OCI-LY1 (cell line): ENCODE measurements at regions not wholly inside any gene's neighbourhood (a gene's known extent, or its start where the extent isn't known, plus 50 kb on each side); places are given as distances from the start of the nearest gene placed in this dataset.
A peak's percentile ranks its signal among the peaks of the same experiment; 100 is the strongest.
"Not testable (repeated sequence)": the region's sequence is repeated elsewhere in the genome, so short reads cannot be mapped to it uniquely, and the experiment has no call there.

Source experiments
- H2AFZ ChIP-seq: fragments of 200-600 bp; sonication (generic), shearing (Covaris generic); 2 replicates; pipeline ENCODE4 v1.6.0; 2014; ENCODE audit warnings: antibody characterized with exemption, mild to moderate bottlenecking, low read length
- H3F3A ChIP-seq: fragments of 200-600 bp; sonication (generic), shearing (Covaris generic); 2 replicates; pipeline ENCODE4 v1.6.0; 2014; ENCODE audit warnings: mild to moderate bottlenecking, antibody characterized with exemption, low read length, moderate library complexity; ENCODE audit not compliant: insufficient read depth
- H3K27ac ChIP-seq: fragments of 200-600 bp; sonication (generic); 2 replicates; pipeline ENCODE4 v1.5.1; 2014; ENCODE audit warnings: low read length, mixed run types, mild to moderate bottlenecking, low read depth; ENCODE audit not compliant: poor library complexity, severe bottlenecking
- H3K27me3 ChIP-seq: fragments of 200-600 bp; sonication (generic); 2 replicates; pipeline ENCODE4 v1.6.0; 2014; ENCODE audit warnings: antibody characterized with exemption, mild to moderate bottlenecking, low read length, moderate library complexity; ENCODE audit not compliant: insufficient read depth
- H3K36me3 ChIP-seq: fragments of 200-600 bp; sonication (generic); 2 replicates; pipeline ENCODE4 v1.6.1; 2014; ENCODE audit warnings: mild to moderate bottlenecking, antibody characterized with exemption, low read length, moderate library complexity, mixed read lengths; ENCODE audit not compliant: insufficient read depth
- H3K4me1 ChIP-seq: fragments of 200-600 bp; sonication (generic); 2 replicates; pipeline ENCODE4 v1.5.1; 2014; ENCODE audit warnings: mild to moderate bottlenecking, low read length, moderate library complexity; ENCODE audit not compliant: insufficient read depth, severe bottlenecking
- H3K4me2 ChIP-seq: fragments of 200-600 bp; sonication (generic), shearing (Covaris generic); 2 replicates; pipeline ENCODE4 v1.6.1; 2014; ENCODE audit warnings: low read length
- H3K4me3 ChIP-seq: fragments of 200-600 bp; sonication (generic); 2 replicates; pipeline ENCODE4 v1.5.1; 2014; ENCODE audit warnings: low read length, low read depth, mild to moderate bottlenecking, mixed read lengths; ENCODE audit not compliant: poor library complexity, severe bottlenecking
- H3K79me2 ChIP-seq: fragments of 200-600 bp; shearing (Covaris generic); 2 replicates; pipeline ENCODE4 v1.6.1; 2016; ENCODE audit warnings: mixed run types, low read length, mixed read lengths; ENCODE audit not compliant: insufficient read depth
- H3K9ac ChIP-seq: fragments of 200-600 bp; sonication (generic), shearing (Covaris generic); 2 replicates; pipeline ENCODE4 v1.6.1; 2014; ENCODE audit warnings: mild to moderate bottlenecking, low read length, mixed read lengths
- H3K9me2 ChIP-seq: fragments of 200-600 bp; sonication (generic), shearing (Covaris generic); 2 replicates; pipeline ENCODE4 v1.6.1; 2014; ENCODE audit warnings: low read depth, mild to moderate bottlenecking, low read length, mixed read lengths
- H3K9me3 ChIP-seq: fragments of 200-600 bp; shearing (Covaris generic); 2 replicates; pipeline ENCODE4 v1.6.1; 2014; ENCODE audit warnings: low read length, mixed read lengths
- H4K20me1 ChIP-seq: fragments of 200-600 bp; sonication (generic), shearing (Covaris generic); 2 replicates; pipeline ENCODE4 v1.6.0; 2016; ENCODE audit warnings: mild to moderate bottlenecking, low read length; ENCODE audit not compliant: insufficient read depth
- CTCF ChIP-seq: fragments of 200-600 bp; sonication (generic), shearing (Covaris generic); IDR thresholded peaks from 2 replicates; pipeline ENCODE4 v1.5.1; 2017; ENCODE audit warnings: mild to moderate bottlenecking, antibody characterized with exemption, low read length, moderate library complexity, mixed read lengths

- not testable (repeated sequence) for H3K27ac ChIP-seq, H3K9me2 ChIP-seq, H3K79me2 ChIP-seq, H3F3A ChIP-seq, H3K4me3 ChIP-seq, H4K20me1 ChIP-seq, H3K9ac ChIP-seq, H3K27me3 ChIP-seq, H3K36me3 ChIP-seq, H3K4me1 ChIP-seq, H2AFZ ChIP-seq, H3K4me2 ChIP-seq, H3K9me3 ChIP-seq
Observed at GRCh38 chr16:16586073-16586651, 207.2 kb downstream of the NPIPA7 start.

DNA sequence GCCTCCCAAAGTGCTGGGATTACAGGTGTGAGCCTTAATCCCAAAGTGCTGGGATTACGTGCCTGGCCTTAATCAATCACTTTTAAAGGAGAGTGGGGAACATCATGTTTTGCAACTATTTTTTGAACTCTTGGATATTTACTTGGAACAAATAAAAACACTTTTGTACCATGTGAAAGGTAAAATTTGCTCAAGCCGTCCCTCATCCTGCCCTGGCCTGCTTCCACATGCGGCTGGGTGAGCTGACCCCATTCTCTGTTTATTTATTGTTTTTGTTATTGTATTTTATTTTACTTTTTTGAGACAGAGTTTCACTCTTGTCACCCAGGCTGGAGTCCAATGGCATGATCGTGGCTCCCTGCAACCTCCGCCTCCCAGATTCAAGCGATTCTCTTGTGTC, 208.0 kb downstream of the NPIPA7 start:
- not testable (repeated sequence) for H3K4me1 ChIP-seq, H4K20me1 ChIP-seq, H3K9me2 ChIP-seq, H2AFZ ChIP-seq, H3K36me3 ChIP-seq, H3K9me3 ChIP-seq, H3K4me2 ChIP-seq, H3K9ac ChIP-seq, H3K27ac ChIP-seq, H3K4me3 ChIP-seq, H3K27me3 ChIP-seq, H3F3A ChIP-seq, H3K79me2 ChIP-seq

GRCh38 chr16:16588436-16588835, 209.5 kb downstream of the NPIPA7 start:
- H3F3A ChIP-seq, H3K27ac ChIP-seq, H3K9me2 ChIP-seq, H2AFZ ChIP-seq, H3K9me3 ChIP-seq, H3K4me2 ChIP-seq, H4K20me1 ChIP-seq, H3K27me3 ChIP-seq, H3K9ac ChIP-seq, H3K4me1 ChIP-seq, H3K4me3 ChIP-seq, H3K36me3 ChIP-seq, H3K79me2 ChIP-seq: not testable (repeated sequence)

GRCh38 chr16:16590654-16591318, 211.8 kb downstream of the NPIPA7 start:
- not testable (repeated sequence) for H3K4me3 ChIP-seq, H3K27me3 ChIP-seq, H3K4me2 ChIP-seq, H3K79me2 ChIP-seq, H3F3A ChIP-seq, H3K9me3 ChIP-seq, H2AFZ ChIP-seq, H3K36me3 ChIP-seq, H4K20me1 ChIP-seq, H3K4me1 ChIP-seq, H3K9ac ChIP-seq, H3K9me2 ChIP-seq, H3K27ac ChIP-seq

DNA sequence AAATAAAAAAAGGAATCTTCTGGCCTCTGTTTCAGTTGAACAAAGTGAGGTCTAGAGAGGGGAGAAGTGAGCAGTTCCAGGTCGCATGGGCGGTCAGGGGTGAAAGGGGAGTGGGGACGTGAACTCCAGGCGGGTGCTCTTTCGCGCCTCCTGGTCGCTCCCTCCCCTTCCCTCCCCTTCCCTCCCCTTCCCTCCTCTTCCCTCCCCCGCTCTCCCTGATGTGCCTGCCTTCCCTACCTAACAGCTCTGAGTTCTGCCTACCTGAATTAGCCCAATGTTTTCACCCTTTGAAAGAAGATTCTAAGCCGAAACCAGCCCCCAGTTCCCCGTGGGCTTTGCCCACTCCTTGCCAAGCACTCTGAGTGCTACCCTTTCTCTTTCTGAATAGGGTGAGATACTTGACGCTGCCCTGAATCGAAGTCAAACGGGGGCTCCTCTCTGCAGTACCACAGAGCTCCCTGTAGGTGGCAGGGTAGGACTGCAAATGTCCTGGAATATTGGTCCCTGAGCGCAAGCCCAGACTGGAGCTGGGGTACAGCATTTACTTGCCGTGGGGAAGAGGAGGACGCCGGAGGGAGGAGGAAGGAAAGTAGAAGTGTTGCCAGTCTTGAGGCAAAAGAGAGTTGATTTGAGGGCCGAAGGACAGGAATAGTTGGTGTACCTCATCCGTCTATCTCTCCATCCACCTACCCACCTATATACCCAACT, 214.4 kb downstream of the NPIPA7 start:
- H4K20me1 ChIP-seq, H3K79me2 ChIP-seq, H3K9me2 ChIP-seq, H3F3A ChIP-seq, H3K9me3 ChIP-seq, H3K4me2 ChIP-seq, H3K4me3 ChIP-seq, H3K27me3 ChIP-seq, H3K36me3 ChIP-seq, H3K4me1 ChIP-seq, H2AFZ ChIP-seq, H3K27ac ChIP-seq, H3K9ac ChIP-seq: not testable (repeated sequence)
- TF ChIP-seq CTCF: peak; percentile 37; the same call in 1 of the 2 replicates

DNA sequence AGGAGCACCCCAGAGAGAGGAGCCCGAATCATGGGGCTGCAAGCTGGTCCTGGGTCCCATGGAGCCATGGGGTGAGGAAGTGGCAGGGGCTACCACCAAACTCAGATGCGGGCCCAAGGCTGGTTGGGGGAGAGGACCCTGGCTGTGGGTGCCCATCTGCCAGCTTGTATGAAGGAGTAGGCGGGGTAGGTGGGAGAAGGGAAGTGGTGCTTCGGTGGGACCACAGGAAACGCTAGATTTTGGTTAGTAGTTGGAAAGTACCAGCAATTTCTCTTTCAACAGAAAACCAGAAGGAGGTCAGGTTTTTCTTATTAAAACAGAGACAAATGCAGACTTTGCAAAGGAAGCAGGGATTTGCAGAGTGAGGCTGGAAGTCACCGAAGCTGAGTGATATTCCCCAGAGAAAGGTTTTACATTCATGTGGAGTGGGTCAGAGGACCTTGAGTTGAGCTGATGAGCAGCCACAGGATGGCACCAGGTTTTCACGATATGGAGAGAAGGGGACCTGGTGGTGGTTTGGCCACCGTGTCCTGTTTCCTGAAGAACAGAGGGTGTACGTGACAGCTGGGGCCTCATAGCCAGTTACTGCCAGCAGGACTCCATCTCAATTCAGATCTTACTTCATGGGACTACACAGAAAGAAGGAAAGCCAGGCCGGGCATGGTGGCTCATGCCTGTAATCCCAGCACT, 216.2 kb downstream of the NPIPA7 start:
- H3K36me3 ChIP-seq, H3F3A ChIP-seq, H3K79me2 ChIP-seq, H3K4me2 ChIP-seq, H3K27me3 ChIP-seq, H2AFZ ChIP-seq, H3K9me2 ChIP-seq, H3K4me3 ChIP-seq, H3K27ac ChIP-seq, H4K20me1 ChIP-seq, H3K4me1 ChIP-seq, H3K9me3 ChIP-seq, H3K9ac ChIP-seq: not testable (repeated sequence)
